NCI-H774 (cell line): ENCODE measurements at regions not wholly inside any gene's neighbourhood (a gene's known extent, or its start where the extent isn't known, plus 50 kb on each side); places are given as distances from the start of the nearest gene placed in this dataset.
"Not testable (repeated sequence)": the region's sequence is repeated elsewhere in the genome, so short reads cannot be mapped to it uniquely, and the experiment has no call there.

Experiments used
- DNase-seq: peaks from one replicate; lab custom pipeline; 2025; lab: John Stamatoyannopoulos, UW

- not testable (repeated sequence) for DNase-seq
Measured at GRCh38 chr14:37712476-37712860, 117.0 kb downstream of the TTC6 start.

GRCh38 chr14:37712976-37713431 is 117.6 kb downstream of the TTC6 start:
- no peak for DNase-seq

GRCh38 chr14:37720131-37720530 is 124.7 kb downstream of the TTC6 start:
- no peak for DNase-seq

- DNase-seq, result no peak
Measured at GRCh38 chr14:37721976-37722659, 126.7 kb downstream of the TTC6 start.

GRCh38 chr14:37723515-37723914 is 128.1 kb downstream of the TTC6 start:
- no peak for DNase-seq

GRCh38 chr14:37726708-37727107 is 131.3 kb downstream of the TTC6 start:
- DNase-seq, result no peak

GRCh38 chr14:37729218-37729617 is 133.8 kb downstream of the TTC6 start:
- no peak for DNase-seq

- DNase-seq, result no peak
Measured at GRCh38 chr14:37731094-37731493, 135.7 kb downstream of the TTC6 start.

GRCh38 chr14:37745657-37746056 is 150.2 kb downstream of the TTC6 start:
- no peak for DNase-seq

GRCh38 chr14:37746140-37746832 is 150.9 kb downstream of the TTC6 start:
- no peak for DNase-seq

GRCh38 chr14:37753459-37753858 is 158.0 kb downstream of the TTC6 start:
- no peak for DNase-seq

GRCh38 chr14:37760275-37760674 is 164.8 kb downstream of the TTC6 start:
- DNase-seq, result not testable (repeated sequence)

- DNase-seq, result no peak
Measured at GRCh38 chr14:37763266-37763665, 167.8 kb downstream of the TTC6 start.

- not testable (repeated sequence) for DNase-seq
Measured at GRCh38 chr14:37772283-37772682, 176.9 kb downstream of the TTC6 start.

- DNase-seq, result no peak
Measured at GRCh38 chr14:37776791-37777499, 181.5 kb downstream of the TTC6 start.

GRCh38 chr14:37778135-37778943 is 182.9 kb downstream of the TTC6 start:
- DNase-seq, result no peak

GRCh38 chr14:37779480-37779879 is 184.1 kb downstream of the TTC6 start:
- no peak for DNase-seq

GRCh38 chr14:37780731-37781130 is 185.3 kb downstream of the TTC6 start:
- DNase-seq, result not testable (repeated sequence)

- not testable (repeated sequence) for DNase-seq
Measured at GRCh38 chr14:37784203-37784826, 188.9 kb downstream of the TTC6 start.

GRCh38 chr14:37784827-37785223 is 189.4 kb downstream of the TTC6 start:
- not testable (repeated sequence) for DNase-seq

- not testable (repeated sequence) for DNase-seq
Measured at GRCh38 chr14:37785298-37785697, 189.9 kb downstream of the TTC6 start.
